Natural killer cell (primary cell): ENCODE measurements at regions not wholly inside any gene's neighbourhood (a gene's known extent, or its start where the extent isn't known, plus 50 kb on each side); places are given as distances from the start of the nearest gene placed in this dataset.

Source experiments
- ATAC-seq, 3 donors: fragments of 150-1000 bp in 2 of 3; fragments of 200-7000 bp in 1 of 3; cut with Tn5 transposase; 1 replicate in 1 of 3; 2 replicates in 2 of 3; pipeline ENCODE4 v1.10.0; 2021; ENCODE audit warnings: mild to moderate bottlenecking in 2 of 3, moderate library complexity in 2 of 3
- DNase-seq, 2 donors: peaks; one replicate each; pipeline versions ENCODE4 v3.0.0 to v3.0.0-alpha.2; 2013 to 2021; ENCODE audit warnings: mixed read lengths in 1 of 2
- H3K27ac ChIP-seq: one replicate; pipeline ENCODE4 v1.5.1; 2013; ENCODE audit warnings: mild to moderate bottlenecking, low read length
- H3K27me3 ChIP-seq: one replicate; pipeline ENCODE4 v1.6.1; 2013; ENCODE audit warnings: low read length; ENCODE audit not compliant: control insufficient read depth, insufficient read depth
- H3K36me3 ChIP-seq: one replicate; pipeline ENCODE4 v1.6.1; 2013; ENCODE audit warnings: low read length; ENCODE audit not compliant: control insufficient read depth, insufficient read depth
- H3K4me1 ChIP-seq: one replicate; pipeline ENCODE4 v1.6.1; 2013; ENCODE audit warnings: low read length; ENCODE audit not compliant: control insufficient read depth, insufficient read depth
- H3K4me3 ChIP-seq: one replicate; pipeline ENCODE4 v1.5.1; 2013; ENCODE audit warnings: low read length
- H3K9me3 ChIP-seq: one replicate; pipeline ENCODE4 v1.6.1; 2013; ENCODE audit warnings: low read length; ENCODE audit not compliant: control insufficient read depth, insufficient read depth
- H3K27ac Mint-ChIP-seq, 2 donors: one replicate each; pipeline ENCODE4 v1.8.0; 2022; ENCODE audit warnings: mild to moderate bottlenecking in 2 of 2, mixed read lengths in 2 of 2, moderate library complexity in 1 of 2
- H3K27me3 Mint-ChIP-seq, 2 donors: one replicate each; pipeline ENCODE4 v1.8.0; 2022; ENCODE audit warnings: low read depth in 2 of 2, mixed read lengths in 2 of 2
- H3K36me3 Mint-ChIP-seq: one replicate; pipeline ENCODE4 v1.8.0; 2022; ENCODE audit warnings: mixed read lengths
- H3K4me1 Mint-ChIP-seq, 2 donors: one replicate each; pipeline ENCODE4 v1.8.0; 2022; ENCODE audit warnings: mixed read lengths in 2 of 2
- H3K4me3 Mint-ChIP-seq: one replicate; pipeline ENCODE4 v1.8.0; 2022; ENCODE audit warnings: mild to moderate bottlenecking, moderate library complexity, mixed read lengths
- H3K9me3 Mint-ChIP-seq, 2 donors: one replicate each; pipeline ENCODE4 v1.8.0; 2022; ENCODE audit warnings: mixed read lengths in 2 of 2
- CTCF ChIP-seq: fragments of 200-600 bp; IDR thresholded peaks from one replicate; pipeline ENCODE4 v1.8.0; 2022; ENCODE audit warnings: antibody characterized with exemption
- WGBS: methylation state at CpG from one replicate; pipeline ENCODE4 v1.1.7; 2013; ENCODE audit warnings: missing lambda C conversion rate; ENCODE audit not compliant: insufficient coverage; 5-methylcytosine and 5-hydroxymethylcytosine counted together
- intact Hi-C: fragments of 100-400 bp; cut with micrococcal nuclease; formaldehyde crosslinking; loops from one replicate; pipeline ENCODE4 v1.14.2; 2022

GRCh38 chr21:16620786-16621320 lies 891.1 kb downstream of the USP25 start:
- Histone ChIP-seq H3K27me3 (no peaks in the 10 kb centered on the region), H3K36me3 (no peaks in the 10 kb centered on the region), H3K9me3 (no peaks in the 10 kb centered on the region), H3K27ac (no peak overlapping the region), H3K4me1 (no peaks in the 10 kb centered on the region), H3K4me3 (no peak overlapping the region)
- TF ChIP-seq CTCF: no peak
- H3K27ac Mint-ChIP-seq: no peak overlapping the region
- peaks cover 7% of the 10 kb centered on the region for H3K36me3 Mint-ChIP-seq
- DNase-seq: no peak
- no peaks in the 10 kb centered on the region for H3K27me3 Mint-ChIP-seq
- no peak overlapping the region for H3K4me3 Mint-ChIP-seq
- intact Hi-C loops: no loop called here
- WGBS: 44% methylated on average over 1 of the region's 1 CpG
- ATAC-seq: no peak
- H3K4me1 Mint-ChIP-seq: no peaks in the 10 kb centered on the region
- H3K9me3 Mint-ChIP-seq: peaks cover 15 to 18% of the 10 kb centered on the region in 2 donors

GRCh38 chr21:16624479-16625118 lies 888.2 kb upstream of the CXADR start:
- Mint-ChIP-seq H3K4me3 (no peak overlapping the region), H3K27me3 (no peaks in the 10 kb centered on the region), H3K36me3 (no peaks in the 10 kb centered on the region), H3K9me3 (peaks cover 3 to 11% of the 10 kb centered on the region in 2 donors), H3K4me1 (no peaks in the 10 kb centered on the region), H3K27ac (no peak overlapping the region)
- intact Hi-C loops: no loop called here
- DNase-seq (no peak), ATAC-seq (no peak)
- Histone ChIP-seq H3K27me3 (no peaks in the 10 kb centered on the region), H3K4me1 (no peaks in the 10 kb centered on the region), H3K27ac (no peak overlapping the region), H3K9me3 (no peaks in the 10 kb centered on the region), H3K36me3 (no peaks in the 10 kb centered on the region), H3K4me3 (no peak overlapping the region)
- no peak for TF ChIP-seq CTCF
- 65% methylated on average over 4 of the region's 5 CpGs for WGBS

GRCh38 chr21:16625491-16625890 lies 887.4 kb upstream of the CXADR start:
- Histone ChIP-seq H3K36me3 (no peaks in the 10 kb centered on the region), H3K27me3 (no peaks in the 10 kb centered on the region), H3K9me3 (no peaks in the 10 kb centered on the region), H3K27ac (no peak overlapping the region), H3K4me1 (no peaks in the 10 kb centered on the region), H3K4me3 (no peak overlapping the region)
- no peaks in the 10 kb centered on the region for H3K27me3 Mint-ChIP-seq
- no peak for DNase-seq
- H3K4me1 Mint-ChIP-seq: no peaks in the 10 kb centered on the region
- no peaks in the 10 kb centered on the region for H3K36me3 Mint-ChIP-seq
- no peak overlapping the region for H3K4me3 Mint-ChIP-seq
- intact Hi-C loops: no loop called here
- H3K9me3 Mint-ChIP-seq: peaks cover 2 to 10% of the 10 kb centered on the region in 2 donors
- no peak for TF ChIP-seq CTCF
- H3K27ac Mint-ChIP-seq: no peak overlapping the region
- WGBS: no CpG with 5 or more reads among the region's 1 CpG
- no peak for ATAC-seq
